BJ (cell line): ENCODE measurements at regions not wholly inside any gene's neighbourhood (a gene's known extent, or its start where the extent isn't known, plus 50 kb on each side); places are given as distances from the start of the nearest gene placed in this dataset.

Experiments used
- CTCF ChIA-PET: fragments of 350-600 bp; formaldehyde crosslinking; extraction: SDS; loops from one replicate; lab custom pipeline; 2021; ENCODE audit warnings: antibody characterized with exemption, inconsistent platforms; lab: Yijun Ruan, JAX
- POLR2A ChIA-PET: fragments of 300-600 bp; sonication (Branson Sonifier 250); formaldehyde crosslinking; extraction: SDS; loops from one replicate; lab custom pipeline; 2021; ENCODE audit warnings: antibody characterized with exemption; lab: Charles Lee
- DNase-seq: peaks from one replicate; pipeline ENCODE4 v3.0.0-alpha.2; 2011; ENCODE audit warnings: low read depth
- H3K27me3 ChIP-seq: 2 replicates; pipeline ENCODE4 v1.6.0; 2011; ENCODE audit warnings: low read length; ENCODE audit not compliant: control insufficient read depth, insufficient read depth
- H3K36me3 ChIP-seq: 2 replicates; pipeline ENCODE4 v1.5.1; 2011; ENCODE audit warnings: low read length; ENCODE audit not compliant: control insufficient read depth, insufficient read depth
- H3K4me3 ChIP-seq: 2 replicates; pipeline ENCODE4 v1.5.1; 2011; ENCODE audit warnings: low read depth, mild to moderate bottlenecking, control low read depth, low read length
- TF ChIP-seq, protein P1 (sequence below): IDR thresholded peaks from 2 replicates; pipeline ENCODE4 v1.5.1; 2011; ENCODE audit warnings: low read depth, mild to moderate bottlenecking, control low read depth, inconsistent platforms, low read length, moderate library complexity; ENCODE audit not compliant: insufficient read depth

DNA sequence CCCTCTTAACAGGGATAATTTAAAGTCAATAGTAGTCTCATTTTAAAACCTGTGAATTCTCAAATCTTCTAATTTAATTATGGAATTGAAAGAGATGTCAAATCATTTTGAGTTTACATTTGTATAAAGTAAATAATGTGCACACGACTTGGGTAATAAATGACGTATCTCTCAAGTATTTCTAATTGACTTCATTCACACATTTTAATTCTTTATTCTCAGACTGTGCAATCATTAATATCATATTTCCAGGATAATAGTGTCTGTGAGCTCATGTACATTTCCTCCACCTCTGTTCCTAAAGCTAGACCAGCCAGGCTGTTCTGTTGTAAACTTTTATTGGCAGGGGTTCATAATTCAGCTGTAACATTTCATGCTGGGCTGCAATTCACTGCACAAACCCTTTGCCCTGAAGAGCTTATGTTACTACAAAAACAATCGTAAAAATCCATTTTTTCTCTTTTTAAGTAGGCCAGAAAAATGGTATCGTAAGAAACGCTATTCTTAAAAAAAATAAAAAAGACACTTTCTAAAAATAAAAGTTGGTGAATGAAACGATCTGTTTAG is 1103.1 kb upstream of the TENM3 start:
- POLR2A ChIA-PET, result interaction anchor here (0.8 kb wide), 1 partner anchor 1416 kb away, joined by 6 read pairs; no protein-coding TSS in a partner anchor
- Histone ChIP-seq H3K36me3 (no peaks in the 10 kb centered on the region), H3K4me3 (no peak overlapping the region), H3K27me3 (no peaks in the 10 kb centered on the region)
- TF ChIP-seq, protein P1, sequence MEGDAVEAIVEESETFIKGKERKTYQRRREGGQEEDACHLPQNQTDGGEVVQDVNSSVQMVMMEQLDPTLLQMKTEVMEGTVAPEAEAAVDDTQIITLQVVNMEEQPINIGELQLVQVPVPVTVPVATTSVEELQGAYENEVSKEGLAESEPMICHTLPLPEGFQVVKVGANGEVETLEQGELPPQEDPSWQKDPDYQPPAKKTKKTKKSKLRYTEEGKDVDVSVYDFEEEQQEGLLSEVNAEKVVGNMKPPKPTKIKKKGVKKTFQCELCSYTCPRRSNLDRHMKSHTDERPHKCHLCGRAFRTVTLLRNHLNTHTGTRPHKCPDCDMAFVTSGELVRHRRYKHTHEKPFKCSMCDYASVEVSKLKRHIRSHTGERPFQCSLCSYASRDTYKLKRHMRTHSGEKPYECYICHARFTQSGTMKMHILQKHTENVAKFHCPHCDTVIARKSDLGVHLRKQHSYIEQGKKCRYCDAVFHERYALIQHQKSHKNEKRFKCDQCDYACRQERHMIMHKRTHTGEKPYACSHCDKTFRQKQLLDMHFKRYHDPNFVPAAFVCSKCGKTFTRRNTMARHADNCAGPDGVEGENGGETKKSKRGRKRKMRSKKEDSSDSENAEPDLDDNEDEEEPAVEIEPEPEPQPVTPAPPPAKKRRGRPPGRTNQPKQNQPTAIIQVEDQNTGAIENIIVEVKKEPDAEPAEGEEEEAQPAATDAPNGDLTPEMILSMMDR, result no peak
- CTCF ChIA-PET, result no interaction called here
- no peak for DNase-seq

DNA sequence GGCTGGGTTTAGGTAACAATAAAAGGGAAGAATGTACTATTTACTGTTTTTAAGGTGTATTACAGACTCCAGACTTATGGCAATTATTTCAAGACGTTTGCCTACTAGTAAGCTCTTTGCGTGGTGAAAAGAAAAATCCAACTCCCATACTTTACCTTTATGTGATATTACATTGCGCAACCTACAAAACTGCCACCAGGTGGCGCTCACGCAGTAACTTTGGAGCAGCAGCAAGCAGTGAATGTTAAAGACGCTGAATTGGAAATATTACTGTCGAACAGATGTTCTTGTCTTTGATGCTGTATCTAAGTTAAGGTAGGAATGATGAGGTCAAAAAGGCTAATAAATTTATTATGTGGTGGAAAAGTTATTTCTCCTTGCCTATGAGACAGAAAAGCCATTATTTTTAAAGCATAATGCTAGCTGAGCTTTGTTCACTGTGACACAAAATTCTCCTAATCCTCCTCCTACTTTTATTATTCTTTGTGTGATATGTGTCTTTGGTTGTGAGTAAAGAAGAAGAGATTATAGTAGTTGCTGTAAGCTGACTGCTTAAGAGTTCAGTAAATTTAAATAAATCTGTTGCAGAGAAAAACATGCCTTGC is 1099.8 kb upstream of the TENM3 start:
- Histone ChIP-seq H3K4me3 (no peak overlapping the region), H3K27me3 (no peaks in the 10 kb centered on the region), H3K36me3 (no peaks in the 10 kb centered on the region)
- peak; percentile 3 for DNase-seq
- TF ChIP-seq, protein P1, result peak; percentile 82
- CTCF ChIA-PET, result interaction anchor here (0.5 to 1.3 kb wide), 9 partner anchors 9 to 1892 kb away, joined by 3 to 6 read pairs (median 3); no protein-coding TSS in a partner anchor
- POLR2A ChIA-PET, result no interaction called here

DNA sequence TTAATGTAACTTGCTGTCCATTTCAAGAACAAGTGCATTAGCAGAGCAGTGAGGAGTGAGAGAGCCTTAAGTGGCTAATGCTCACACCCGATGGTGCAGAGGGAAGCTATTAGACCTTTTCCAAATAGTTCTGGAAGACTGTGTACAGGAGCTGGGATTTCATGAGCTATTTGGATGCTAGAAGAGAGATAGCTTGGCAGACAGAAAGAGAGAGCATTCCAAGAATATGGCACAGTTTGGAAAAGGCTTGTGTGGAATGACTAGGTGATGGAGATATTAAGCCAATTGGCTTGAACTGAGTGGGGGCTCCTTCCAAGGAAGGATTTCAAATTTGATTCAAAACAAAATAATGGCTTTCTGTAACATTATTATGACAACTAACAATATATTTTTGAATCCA is 1097.2 kb upstream of the TENM3 start:
- POLR2A ChIA-PET, result no interaction called here
- Histone ChIP-seq H3K4me3 (no peak overlapping the region), H3K27me3 (no peaks in the 10 kb centered on the region), H3K36me3 (no peaks in the 10 kb centered on the region)
- DNase-seq, result no peak
- CTCF ChIA-PET, result interaction anchor here (0.9 to 1.1 kb wide), 2 partner anchors 10 to 382 kb away, joined by 3 read pairs; no protein-coding TSS in a partner anchor
- TF ChIP-seq, protein P1, result no peak

DNA sequence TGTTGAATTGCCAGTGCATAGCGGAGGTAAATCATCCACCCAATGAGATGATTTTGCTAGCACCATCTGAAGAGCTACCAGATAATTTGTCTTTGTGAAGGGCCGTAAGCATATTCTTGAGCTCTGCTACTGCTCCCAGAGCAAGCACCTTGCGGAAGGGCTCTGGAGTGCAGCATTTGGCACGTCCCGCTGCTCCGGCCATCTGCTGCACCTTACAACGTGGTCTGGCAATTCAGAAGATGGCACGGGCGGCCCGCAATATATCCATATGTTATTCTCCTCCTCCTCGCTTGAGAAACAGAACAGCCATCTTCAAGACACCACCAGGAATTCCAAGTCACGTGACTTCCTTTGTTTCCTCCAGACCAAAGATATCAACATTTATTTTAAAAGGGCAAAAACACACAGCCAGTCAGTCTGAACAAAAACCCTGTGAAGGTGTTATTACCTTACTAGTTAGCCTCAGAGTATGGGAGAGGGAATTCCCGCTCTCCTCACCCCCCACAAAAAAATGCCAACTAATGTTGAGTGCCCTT is 1095.7 kb upstream of the TENM3 start:
- DNase-seq, result no peak
- TF ChIP-seq, protein P1, result no peak
- POLR2A ChIA-PET, result no interaction called here
- H3K36me3 ChIP-seq, result no peaks in the 10 kb centered on the region
- no peaks in the 10 kb centered on the region for H3K27me3 ChIP-seq
- CTCF ChIA-PET, result interaction anchor here (0.6 kb wide), 1 partner anchor 483 kb away, joined by 3 read pairs; no protein-coding TSS in a partner anchor
- H3K4me3 ChIP-seq, result no peak overlapping the region

DNA sequence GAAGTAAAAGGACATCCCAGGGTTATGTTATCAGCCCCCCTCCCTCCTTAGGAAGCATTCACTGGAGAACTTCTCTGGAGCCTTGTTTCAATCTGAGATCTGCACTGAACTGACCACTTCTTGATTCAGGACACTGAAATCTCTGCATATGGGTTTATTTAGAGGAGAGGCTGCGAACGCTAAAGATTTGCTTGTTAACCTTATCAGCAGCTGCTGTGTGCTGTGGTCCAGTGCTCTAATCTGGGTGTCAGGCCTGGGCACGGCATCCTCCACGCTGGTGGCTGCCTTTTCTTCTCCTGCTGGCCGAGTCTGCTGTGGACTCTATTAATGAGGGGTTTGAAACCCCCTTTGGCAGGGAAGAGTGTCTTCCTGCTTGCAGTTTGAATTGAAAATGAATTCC is 1094.7 kb upstream of the TENM3 start:
- no peaks in the 10 kb centered on the region for H3K36me3 ChIP-seq
- POLR2A ChIA-PET, result no interaction called here
- no peaks in the 10 kb centered on the region for H3K27me3 ChIP-seq
- DNase-seq, result no peak
- CTCF ChIA-PET, result no interaction called here
- no peak overlapping the region for H3K4me3 ChIP-seq
- TF ChIP-seq, protein P1, result no peak
